KMS-11 (cell line): ENCODE measurements at regions not wholly inside any gene's neighbourhood (a gene's known extent, or its start where the extent isn't known, plus 50 kb on each side); places are given as distances from the start of the nearest gene placed in this dataset.

Experiments
- H2AFZ ChIP-seq: fragments of 200-600 bp; sonication (generic); 2 replicates; pipeline ENCODE4 v1.6.1; 2016; ENCODE audit warnings: antibody characterized with exemption, mixed run types, low read depth
- H3K27ac ChIP-seq: fragments of 200-600 bp; sonication (generic); 2 replicates; pipeline ENCODE4 v1.6.1; 2016; ENCODE audit warnings: mild to moderate bottlenecking, mixed run types
- H3K27me3 ChIP-seq: fragments of 200-600 bp; sonication (generic); 2 replicates; pipeline ENCODE4 v1.6.1; 2017; ENCODE audit warnings: mild to moderate bottlenecking, low read depth, mixed run types, moderate library complexity; ENCODE audit not compliant: insufficient read depth
- H3K36me3 ChIP-seq: fragments of 200-600 bp; sonication (generic); 2 replicates; pipeline ENCODE4 v1.6.1; 2017; ENCODE audit warnings: mild to moderate bottlenecking, mixed run types; ENCODE audit not compliant: insufficient read depth
- H3K4me1 ChIP-seq: fragments of 200-600 bp; sonication (generic); 2 replicates; pipeline ENCODE4 v1.6.1; 2016; ENCODE audit warnings: mild to moderate bottlenecking, low read depth, mixed run types; ENCODE audit not compliant: poor library complexity, severe bottlenecking
- H3K4me2 ChIP-seq: fragments of 200-600 bp; sonication (generic); 2 replicates; pipeline ENCODE4 v1.7.0; 2016; ENCODE audit warnings: mild to moderate bottlenecking, mixed run types
- H3K4me3 ChIP-seq: fragments of 200-600 bp; sonication (generic); IDR thresholded peaks from 2 replicates; pipeline ENCODE4 v1.6.1; 2017; ENCODE audit warnings: low read depth, low read length, mixed read lengths; ENCODE audit not compliant: insufficient read depth
- H3K79me2 ChIP-seq: fragments of 200-600 bp; sonication (generic); 2 replicates; pipeline ENCODE4 v1.6.1; 2016; ENCODE audit warnings: low read depth, mixed run types; ENCODE audit not compliant: insufficient read depth
- H3K9ac ChIP-seq: fragments of 200-600 bp; sonication (generic); 2 replicates; pipeline ENCODE4 v1.6.1; 2016; ENCODE audit warnings: mild to moderate bottlenecking, mixed run types
- H4K20me1 ChIP-seq: fragments of 200-600 bp; sonication (generic); 2 replicates; pipeline ENCODE4 v1.6.1; 2016; ENCODE audit warnings: mild to moderate bottlenecking, mixed run types; ENCODE audit not compliant: insufficient read depth
- TF ChIP-seq, protein P1 (sequence below): fragments of 200-600 bp; sonication (generic); conservative IDR thresholded peaks from 2 replicates; pipeline ENCODE4 v1.6.1; 2017; ENCODE audit warnings: low read depth, mild to moderate bottlenecking, antibody characterized with exemption, low read length, moderate library complexity, mixed read lengths

DNA sequence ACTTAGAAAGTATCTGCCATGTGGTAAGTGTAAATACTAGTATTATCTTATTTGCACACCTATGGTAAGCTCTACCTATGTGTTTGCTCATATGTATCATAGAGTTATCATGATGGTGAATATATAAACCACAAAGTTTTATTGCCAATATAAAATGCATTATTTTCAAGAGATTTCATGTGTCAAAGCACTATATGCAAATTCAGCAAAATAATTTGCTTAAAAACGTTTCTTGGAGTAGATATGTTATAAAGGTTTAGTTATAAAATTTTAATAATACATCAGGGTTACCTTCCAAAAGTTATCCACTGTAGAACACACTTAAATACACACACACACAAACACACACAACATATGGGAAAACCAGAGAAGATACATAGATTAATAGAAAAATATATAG lies 1431.7 kb upstream of the C9orf72 start:
- H3K4me2 ChIP-seq = no peak overlapping the region

DNA sequence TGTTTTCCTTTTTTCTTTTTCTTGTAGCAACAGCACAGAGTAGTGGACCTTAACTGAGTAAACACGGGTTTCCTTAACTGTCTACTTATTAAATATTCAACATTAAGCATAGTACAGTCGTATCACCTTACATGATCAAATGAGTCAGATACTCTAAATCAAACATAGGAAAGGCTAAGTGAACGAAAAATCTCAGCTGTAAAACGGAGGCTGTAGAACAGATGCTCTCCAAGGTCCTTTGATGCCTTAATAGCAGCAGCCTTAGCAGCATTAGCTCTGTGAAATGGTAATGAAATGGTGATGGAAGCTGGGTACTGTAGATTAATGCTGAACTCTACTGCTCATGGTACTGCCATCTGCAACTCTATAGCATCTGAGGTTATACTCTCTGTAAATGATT lies 1433.3 kb upstream of the C9orf72 start:
- H3K4me2 ChIP-seq = no peak overlapping the region
- no peaks in the 10 kb centered on the region for H3K36me3 ChIP-seq
- no peaks in the 10 kb centered on the region for H3K79me2 ChIP-seq
- H4K20me1 ChIP-seq = no peaks in the 10 kb centered on the region
- no peak overlapping the region for H3K4me3 ChIP-seq
- no peaks in the 10 kb centered on the region for H3K27me3 ChIP-seq
- no peak overlapping the region for H3K27ac ChIP-seq
- no peak overlapping the region for H2AFZ ChIP-seq
- TF ChIP-seq, protein P1, sequence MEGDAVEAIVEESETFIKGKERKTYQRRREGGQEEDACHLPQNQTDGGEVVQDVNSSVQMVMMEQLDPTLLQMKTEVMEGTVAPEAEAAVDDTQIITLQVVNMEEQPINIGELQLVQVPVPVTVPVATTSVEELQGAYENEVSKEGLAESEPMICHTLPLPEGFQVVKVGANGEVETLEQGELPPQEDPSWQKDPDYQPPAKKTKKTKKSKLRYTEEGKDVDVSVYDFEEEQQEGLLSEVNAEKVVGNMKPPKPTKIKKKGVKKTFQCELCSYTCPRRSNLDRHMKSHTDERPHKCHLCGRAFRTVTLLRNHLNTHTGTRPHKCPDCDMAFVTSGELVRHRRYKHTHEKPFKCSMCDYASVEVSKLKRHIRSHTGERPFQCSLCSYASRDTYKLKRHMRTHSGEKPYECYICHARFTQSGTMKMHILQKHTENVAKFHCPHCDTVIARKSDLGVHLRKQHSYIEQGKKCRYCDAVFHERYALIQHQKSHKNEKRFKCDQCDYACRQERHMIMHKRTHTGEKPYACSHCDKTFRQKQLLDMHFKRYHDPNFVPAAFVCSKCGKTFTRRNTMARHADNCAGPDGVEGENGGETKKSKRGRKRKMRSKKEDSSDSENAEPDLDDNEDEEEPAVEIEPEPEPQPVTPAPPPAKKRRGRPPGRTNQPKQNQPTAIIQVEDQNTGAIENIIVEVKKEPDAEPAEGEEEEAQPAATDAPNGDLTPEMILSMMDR = no peak
- no peaks in the 10 kb centered on the region for H3K4me1 ChIP-seq
- H3K9ac ChIP-seq = no peak overlapping the region

More for the DNA sequence above, 1431.7 kb upstream of the C9orf72 start:
- TF ChIP-seq, protein P1 = no peak
- no peak overlapping the region for H3K4me3 ChIP-seq
- no peak overlapping the region for H3K9ac ChIP-seq
- no peaks in the 10 kb centered on the region for H4K20me1 ChIP-seq
- H3K36me3 ChIP-seq = no peaks in the 10 kb centered on the region
- no peak overlapping the region for H3K27ac ChIP-seq
- H3K79me2 ChIP-seq = no peaks in the 10 kb centered on the region
- no peaks in the 10 kb centered on the region for H3K27me3 ChIP-seq
- H3K4me1 ChIP-seq = no peaks in the 10 kb centered on the region
- no peak overlapping the region for H2AFZ ChIP-seq

DNA sequence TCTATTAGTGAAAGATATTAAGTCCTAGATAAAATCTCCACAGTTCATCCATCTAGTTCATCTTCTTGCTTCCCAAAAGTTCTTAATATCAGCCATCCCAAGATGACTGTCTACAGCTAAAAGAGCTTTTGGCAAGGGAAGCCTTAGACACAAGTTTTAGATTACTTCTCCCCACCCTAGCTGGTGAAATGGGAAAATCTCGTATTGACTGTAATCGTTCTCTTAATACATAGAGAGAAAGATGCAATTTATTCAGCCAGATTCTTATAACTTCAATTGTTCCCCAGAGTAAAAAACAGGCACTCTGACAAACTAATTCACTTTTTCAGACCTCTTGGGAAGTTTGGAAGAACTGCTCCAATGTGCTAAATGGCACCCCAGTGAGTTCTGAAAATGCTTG lies 1439.6 kb upstream of the C9orf72 start:
- H3K79me2 ChIP-seq = no peaks in the 10 kb centered on the region
- H3K4me3 ChIP-seq = no peak overlapping the region
- H3K9ac ChIP-seq = no peak overlapping the region
- H3K4me2 ChIP-seq = no peak overlapping the region
- H3K27ac ChIP-seq = no peak overlapping the region
- H3K27me3 ChIP-seq = no peaks in the 10 kb centered on the region
- H4K20me1 ChIP-seq = no peaks in the 10 kb centered on the region
- H3K36me3 ChIP-seq = no peaks in the 10 kb centered on the region
- no peak overlapping the region for H2AFZ ChIP-seq
- no peaks in the 10 kb centered on the region for H3K4me1 ChIP-seq
- TF ChIP-seq, protein P1 = no peak

DNA sequence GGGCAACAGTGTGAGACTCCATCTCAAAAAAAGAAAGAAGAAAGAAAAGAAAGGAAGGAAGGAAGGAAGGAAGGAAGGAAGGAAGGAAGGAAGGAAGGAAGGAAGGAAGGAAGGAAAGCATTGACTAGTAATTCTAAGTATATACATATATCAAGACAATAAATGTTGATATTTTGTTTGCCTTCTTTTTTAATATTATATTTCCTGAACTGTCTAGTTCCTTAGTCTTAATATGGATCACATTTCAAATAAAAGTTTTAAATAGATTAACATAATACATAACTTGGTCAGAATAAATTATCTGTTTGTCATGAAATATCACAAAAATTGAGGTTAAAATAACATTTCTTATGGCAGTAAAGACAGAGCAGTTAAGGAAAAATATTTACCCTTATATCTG lies 1448.4 kb upstream of the C9orf72 start:
- no peak overlapping the region for H3K4me3 ChIP-seq
- no peak overlapping the region for H3K27ac ChIP-seq
- no peaks in the 10 kb centered on the region for H3K79me2 ChIP-seq
- H3K4me1 ChIP-seq = no peaks in the 10 kb centered on the region
- H3K4me2 ChIP-seq = no peak overlapping the region
- H3K9ac ChIP-seq = no peak overlapping the region
- H2AFZ ChIP-seq = no peak overlapping the region
- TF ChIP-seq, protein P1 = no peak
- H3K36me3 ChIP-seq = no peaks in the 10 kb centered on the region
- no peaks in the 10 kb centered on the region for H4K20me1 ChIP-seq
- no peaks in the 10 kb centered on the region for H3K27me3 ChIP-seq
